SK-N-SH treated with all-trans-retinoic acid at 6 μM for 48 hours (cell line): ENCODE measurements at regions not wholly inside any gene's neighbourhood (a gene's known extent, or its start where the extent isn't known, plus 50 kb on each side); places are given as distances from the start of the nearest gene placed in this dataset.

Experiments
- ATAC-seq: fragments of 200-7000 bp; cut with Tn5 transposase; 3 replicates; pipeline ENCODE4 v1.9.1; 2020; ENCODE audit warnings: mild to moderate bottlenecking, moderate library complexity
- ARNTL ChIP-seq: fragments of 450-650 bp; formaldehyde crosslinking; IDR thresholded peaks from 2 replicates; pipeline ENCODE4 v1.5.0; 2020; ENCODE audit warnings: low read depth, mild to moderate bottlenecking, moderate library complexity, borderline replicate concordance
- BACH2 ChIP-seq: fragments of 250-450 bp; sonication (Bioruptor Pico); IDR thresholded peaks from 2 replicates; pipeline ENCODE4 v1.9.0; 2021; ENCODE audit warnings: mild to moderate bottlenecking, borderline replicate concordance
- CREB5 ChIP-seq: fragments of 250-450 bp; sonication (Bioruptor Pico); IDR thresholded peaks from 2 replicates; pipeline ENCODE4 v1.5.1; 2020; ENCODE audit warnings: low read depth, mild to moderate bottlenecking, moderate library complexity
- CSDC2 ChIP-seq: fragments of 250-450 bp; sonication (Bioruptor Pico); IDR thresholded peaks from 2 replicates; pipeline ENCODE4 v1.5.0; 2020; ENCODE audit warnings: mild to moderate bottlenecking, moderate library complexity
- CSRNP3 ChIP-seq: fragments of 250-450 bp; sonication (Bioruptor Pico); IDR thresholded peaks from 2 replicates; pipeline ENCODE4 v1.5.1; 2021; ENCODE audit warnings: mild to moderate bottlenecking, moderate library complexity
- ESRRG ChIP-seq: fragments of 250-450 bp; sonication (Bioruptor Pico); IDR thresholded peaks from 2 replicates; pipeline ENCODE4 v1.6.1; 2021; ENCODE audit warnings: mild to moderate bottlenecking
- GLIS3 ChIP-seq: fragments of 250-450 bp; sonication (Bioruptor Pico); IDR thresholded peaks from 2 replicates; pipeline ENCODE4 v1.5.0; 2020; ENCODE audit warnings: mild to moderate bottlenecking, moderate library complexity
- ISL1 ChIP-seq: fragments of 250-450 bp; sonication (Bioruptor Pico); IDR thresholded peaks from 2 replicates; pipeline ENCODE4 v2.1.2; 2022; ENCODE audit warnings: mild to moderate bottlenecking, moderate library complexity
- OSR1 ChIP-seq: fragments of 250-450 bp; sonication (Bioruptor Pico); IDR thresholded peaks from 2 replicates; pipeline ENCODE4 v1.8.0; 2022; ENCODE audit warnings: moderate library complexity, mild to moderate bottlenecking, inconsistent platforms
- PATZ1 ChIP-seq: fragments of 250-450 bp; sonication (Bioruptor Pico); IDR thresholded peaks from 2 replicates; pipeline ENCODE4 v1.8.0; 2020; ENCODE audit warnings: mild to moderate bottlenecking, moderate library complexity, borderline replicate concordance
- PPARA ChIP-seq: fragments of 250-450 bp; sonication (Bioruptor Pico); IDR thresholded peaks from 2 replicates; pipeline ENCODE4 v1.5.0; 2020; ENCODE audit warnings: mild to moderate bottlenecking, borderline replicate concordance
- RARB ChIP-seq: fragments of 250-450 bp; sonication (Bioruptor Pico); IDR thresholded peaks from 2 replicates; pipeline ENCODE4 v1.8.0; 2021; ENCODE audit warnings: mild to moderate bottlenecking, moderate library complexity
- SNAI2 ChIP-seq: fragments of 250-450 bp; sonication (Bioruptor Pico); IDR thresholded peaks from 2 replicates; pipeline ENCODE4 v1.5.0; 2020; ENCODE audit warnings: mild to moderate bottlenecking, moderate library complexity
- TCF4 ChIP-seq: fragments of 250-450 bp; sonication (Bioruptor Pico); IDR thresholded peaks from 2 replicates; pipeline ENCODE4 v1.8.0; 2021; ENCODE audit warnings: mild to moderate bottlenecking, moderate library complexity, borderline replicate concordance
- TSHZ2 ChIP-seq: fragments of 250-450 bp; sonication (Bioruptor Pico); IDR thresholded peaks from 2 replicates; pipeline ENCODE4 v1.5.0; 2020; ENCODE audit warnings: mild to moderate bottlenecking, moderate library complexity
- ZC3H10 ChIP-seq: fragments of 250-450 bp; sonication (Bioruptor Pico); IDR thresholded peaks from 2 replicates; pipeline ENCODE4 v1.5.1; 2021; ENCODE audit warnings: mild to moderate bottlenecking, moderate library complexity
- ZFP3 ChIP-seq: fragments of 250-450 bp; sonication (Bioruptor Pico); IDR thresholded peaks from 2 replicates; pipeline ENCODE4 v1.5.0; 2020; ENCODE audit warnings: mild to moderate bottlenecking, moderate library complexity
- ZFP30 ChIP-seq: fragments of 450-650 bp; formaldehyde crosslinking; IDR thresholded peaks from 2 replicates; pipeline ENCODE4 v1.5.0; 2022; ENCODE audit warnings: mild to moderate bottlenecking, moderate library complexity
- ZNF565 ChIP-seq: fragments of 450-650 bp; formaldehyde crosslinking; conservative IDR thresholded peaks from 2 replicates; pipeline ENCODE4 v1.5.0; 2020; ENCODE audit warnings: low read depth, mild to moderate bottlenecking, moderate library complexity
- ZNF8 ChIP-seq: fragments of 450-650 bp; formaldehyde crosslinking; IDR thresholded peaks from 2 replicates; pipeline ENCODE4 v1.5.0; 2020; ENCODE audit warnings: mild to moderate bottlenecking, moderate library complexity

- no peak for ATAC-seq
- TF ChIP-seq ZNF565 (CRISPR knock-in tag) (no peak), PPARA (CRISPR knock-in tag) (no peak), ZNF8 (no peak), ISL1 (CRISPR knock-in tag) (no peak), ZFP30 (no peak), SNAI2 (CRISPR knock-in tag) (no peak), CSRNP3 (CRISPR knock-in tag) (no peak), ZFP3 (CRISPR knock-in tag) (no peak), OSR1 (CRISPR knock-in tag) (no peak), GLIS3 (CRISPR knock-in tag) (no peak), TCF4 (no peak), ARNTL (CRISPR knock-in tag) (no peak), RARB (no peak), ZC3H10 (no peak), CREB5 (no peak), CSDC2 (CRISPR knock-in tag) (no peak)
These were observed 249.5 kb downstream of the PTTG2 start for GRCh38 chr4:38209654-38210053.

- ATAC-seq, result no peak; the same call in 2 of the 3 replicates
- no peak for TF ChIP-seq RARB
- TF ChIP-seq ISL1 (CRISPR knock-in tag), result no peak
- TF ChIP-seq TCF4, result no peak
- TF ChIP-seq ZNF565 (CRISPR knock-in tag), result no peak
- TF ChIP-seq ZNF8, result no peak
- no peak for TF ChIP-seq ZFP30
- TF ChIP-seq OSR1 (CRISPR knock-in tag), result no peak
- TF ChIP-seq ESRRG (CRISPR knock-in tag), result no peak
These were observed 250.4 kb downstream of the PTTG2 start for GRCh38 chr4:38210396-38211114.

DNA sequence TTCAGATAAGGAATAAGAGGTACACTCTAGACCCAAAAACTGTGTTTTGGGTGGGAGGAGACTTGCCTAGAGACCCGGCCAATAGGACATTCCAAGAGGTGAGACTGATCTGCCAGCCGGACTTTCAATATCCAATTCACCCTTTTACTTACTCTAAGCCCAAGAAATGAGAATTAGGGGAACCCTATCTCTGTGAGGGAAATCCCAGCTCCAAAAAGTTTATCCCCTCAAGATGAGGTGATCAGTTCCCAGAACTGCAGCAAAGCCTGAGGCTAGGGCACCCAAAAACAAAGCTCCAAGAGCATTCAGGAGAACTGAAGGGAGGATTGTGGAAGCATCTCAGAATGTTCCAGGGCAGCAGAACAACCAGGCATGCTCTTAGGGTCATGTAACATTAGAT is 251.7 kb downstream of the PTTG2 start:
- TF ChIP-seq CSDC2 (CRISPR knock-in tag) (no peak), ZFP3 (CRISPR knock-in tag) (no peak), ARNTL (CRISPR knock-in tag) (no peak), ZNF8 (no peak), PATZ1 (CRISPR knock-in tag) (no peak), BACH2 (no peak), ZC3H10 (no peak), TSHZ2 (CRISPR knock-in tag) (no peak), ESRRG (CRISPR knock-in tag) (no peak), GLIS3 (CRISPR knock-in tag) (no peak), CSRNP3 (CRISPR knock-in tag) (no peak), CREB5 (no peak)
- ATAC-seq, result no peak
